NAMALWA (cell line): ENCODE measurements at regions not wholly inside any gene's neighbourhood (a gene's known extent, or its start where the extent isn't known, plus 50 kb on each side); places are given as distances from the start of the nearest gene placed in this dataset.
"Not testable (repeated sequence)": the region's sequence is repeated elsewhere in the genome, so short reads cannot be mapped to it uniquely, and the experiment has no call there.

Source experiments
- DNase-seq: peaks from one replicate; pipeline ENCODE4 v3.0.0-alpha.2; 2015; ENCODE audit warnings: low spot score

GRCh38 chr5:100232736-100233135 is 302.4 kb upstream of the FAM174A start:
- no peak for DNase-seq

GRCh38 chr5:100188778-100189177 is 346.4 kb upstream of the FAM174A start:
- DNase-seq, result no peak

- DNase-seq, result no peak
Observed at GRCh38 chr5:100188339-100188738, 346.8 kb upstream of the FAM174A start.

GRCh38 chr5:100186181-100186580 is 349.0 kb upstream of the FAM174A start:
- no peak for DNase-seq

- no peak for DNase-seq
Observed at GRCh38 chr5:100182402-100182801, 352.8 kb upstream of the FAM174A start.

GRCh38 chr5:100175346-100175745 is 359.8 kb upstream of the FAM174A start:
- no peak for DNase-seq

- DNase-seq, result no peak
Observed at GRCh38 chr5:100165309-100165708, 369.9 kb upstream of the FAM174A start.

- no peak for DNase-seq
Observed at GRCh38 chr5:100161868-100162267, 373.3 kb upstream of the FAM174A start.

- DNase-seq, result no peak
Observed at GRCh38 chr5:100157066-100157465, 378.1 kb upstream of the FAM174A start.

- no peak for DNase-seq
Observed at GRCh38 chr5:100148239-100148638, 386.9 kb upstream of the FAM174A start.

GRCh38 chr5:100142607-100143006 is 392.6 kb upstream of the FAM174A start:
- no peak for DNase-seq

- no peak for DNase-seq
Observed at GRCh38 chr5:100131161-100131560, 404.0 kb upstream of the FAM174A start.

GRCh38 chr5:100130307-100130706 is 404.9 kb upstream of the FAM174A start:
- DNase-seq, result no peak

GRCh38 chr5:100119903-100120302 is 415.3 kb upstream of the FAM174A start:
- no peak for DNase-seq

- no peak for DNase-seq
Observed at GRCh38 chr5:100110497-100110896, 424.7 kb upstream of the FAM174A start.

- no peak for DNase-seq
Observed at GRCh38 chr5:100108883-100109282, 426.3 kb upstream of the FAM174A start.

- not testable (repeated sequence) for DNase-seq
Observed at GRCh38 chr5:100103592-100104119, 431.5 kb upstream of the FAM174A start.

- DNase-seq, result not testable (repeated sequence)
Observed at GRCh38 chr5:100101466-100101865, 433.7 kb upstream of the FAM174A start.

- not testable (repeated sequence) for DNase-seq
Observed at GRCh38 chr5:100096328-100096727, 438.8 kb upstream of the FAM174A start.

GRCh38 chr5:100080703-100081102 is 454.5 kb upstream of the FAM174A start:
- not testable (repeated sequence) for DNase-seq

- not testable (repeated sequence) for DNase-seq
Observed at GRCh38 chr5:100079163-100079562, 456.0 kb upstream of the FAM174A start.

GRCh38 chr5:100066020-100066419 is 469.2 kb upstream of the FAM174A start:
- DNase-seq, result not testable (repeated sequence)

GRCh38 chr5:100043475-100043874 is 491.7 kb upstream of the FAM174A start:
- no peak for DNase-seq

- no peak for DNase-seq
Observed at GRCh38 chr5:100026606-100027005, 508.6 kb upstream of the FAM174A start.

- no peak for DNase-seq
Observed at GRCh38 chr5:100023536-100023935, 511.6 kb upstream of the FAM174A start.
